HG03575 (cell line): ENCODE measurements at regions not wholly inside any gene's neighbourhood (a gene's known extent, or its start where the extent isn't known, plus 50 kb on each side); places are given as distances from the start of the nearest gene placed in this dataset.
"Not testable (repeated sequence)": the region's sequence is repeated elsewhere in the genome, so short reads cannot be mapped to it uniquely, and the experiment has no call there.

Experiments
- ATAC-seq: cut with Tn5 transposase; IDR thresholded peaks from one replicate; pipeline ENCODE4 v1.9.1; 2021; ENCODE audit not compliant: unreplicated experiment, insufficient number of reproducible peaks, low FRiP score; ENCODE audit errors: extremely low read depth

- ATAC-seq, result no peak
These were observed 1088.8 kb downstream of the FSCB start for GRCh38 chr14:43418324-43418723.

- no peak for ATAC-seq
These were observed 1094.0 kb downstream of the FSCB start for GRCh38 chr14:43413084-43413483.

GRCh38 chr14:43411841-43412240 lies 1095.2 kb downstream of the FSCB start:
- ATAC-seq, result no peak

GRCh38 chr14:43410631-43411030 lies 1096.5 kb downstream of the FSCB start:
- no peak for ATAC-seq

- no peak for ATAC-seq
These were observed 1098.6 kb downstream of the FSCB start for GRCh38 chr14:43408472-43408871.

GRCh38 chr14:43407706-43408105 lies 1099.4 kb downstream of the FSCB start:
- no peak for ATAC-seq

- no peak for ATAC-seq
These were observed 1100.2 kb downstream of the FSCB start for GRCh38 chr14:43406931-43407330.

GRCh38 chr14:43399289-43399688 lies 1107.8 kb downstream of the FSCB start:
- ATAC-seq, result no peak

GRCh38 chr14:43370565-43370896 lies 1136.6 kb downstream of the FSCB start:
- ATAC-seq, result not testable (repeated sequence)

- ATAC-seq, result no peak
These were observed 1137.1 kb downstream of the FSCB start for GRCh38 chr14:43369710-43370564.

GRCh38 chr14:43362586-43362985 lies 1144.5 kb downstream of the FSCB start:
- no peak for ATAC-seq

GRCh38 chr14:43361751-43362150 lies 1145.3 kb downstream of the FSCB start:
- no peak for ATAC-seq

GRCh38 chr14:43360239-43360638 lies 1146.8 kb downstream of the FSCB start:
- no peak for ATAC-seq

GRCh38 chr14:43359317-43359716 lies 1147.8 kb downstream of the FSCB start:
- ATAC-seq, result no peak

GRCh38 chr14:43356979-43357545 lies 1150.0 kb downstream of the FSCB start:
- ATAC-seq, result no peak

GRCh38 chr14:43356382-43356781 lies 1150.7 kb downstream of the FSCB start:
- no peak for ATAC-seq

- ATAC-seq, result no peak
These were observed 1165.2 kb downstream of the FSCB start for GRCh38 chr14:43341921-43342320.

- ATAC-seq, result no peak
These were observed 1168.4 kb downstream of the FSCB start for GRCh38 chr14:43338713-43339112.

- ATAC-seq, result no peak
These were observed 1170.7 kb downstream of the FSCB start for GRCh38 chr14:43336351-43336750.

- not testable (repeated sequence) for ATAC-seq
These were observed 1180.3 kb downstream of the FSCB start for GRCh38 chr14:43326501-43327407.
